T follicular helper cell (primary cell): ENCODE measurements at regions not wholly inside any gene's neighbourhood (a gene's known extent, or its start where the extent isn't known, plus 50 kb on each side); places are given as distances from the start of the nearest gene placed in this dataset.

Experiments used
- DNase-seq: peaks from one replicate; pipeline ENCODE4 v3.0.0-alpha.2; 2020; ENCODE audit warnings: low read depth

DNA sequence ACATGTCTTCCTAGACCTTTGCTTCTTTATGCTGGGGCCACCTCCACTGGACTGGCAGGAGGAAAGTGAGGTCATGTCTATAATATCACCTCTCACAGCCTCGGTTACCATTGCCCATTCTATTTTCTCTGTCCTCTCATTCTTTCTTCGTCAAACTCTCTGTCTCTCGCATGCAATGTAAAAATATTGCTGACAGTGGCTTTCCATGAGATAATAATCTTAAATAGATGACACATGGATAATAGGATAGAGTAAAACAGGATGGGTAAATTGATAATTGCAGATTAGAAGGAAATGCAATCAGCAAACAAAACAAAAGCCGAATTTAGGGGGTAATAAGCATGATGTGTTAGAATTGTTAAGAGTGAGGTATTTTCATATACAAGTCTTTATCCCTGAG is 215.7 kb upstream of the PARD3B start:
- DNase-seq = no peak

GRCh38 chr2:204331180-204331579 is 214.1 kb upstream of the PARD3B start:
- DNase-seq = no peak

DNA sequence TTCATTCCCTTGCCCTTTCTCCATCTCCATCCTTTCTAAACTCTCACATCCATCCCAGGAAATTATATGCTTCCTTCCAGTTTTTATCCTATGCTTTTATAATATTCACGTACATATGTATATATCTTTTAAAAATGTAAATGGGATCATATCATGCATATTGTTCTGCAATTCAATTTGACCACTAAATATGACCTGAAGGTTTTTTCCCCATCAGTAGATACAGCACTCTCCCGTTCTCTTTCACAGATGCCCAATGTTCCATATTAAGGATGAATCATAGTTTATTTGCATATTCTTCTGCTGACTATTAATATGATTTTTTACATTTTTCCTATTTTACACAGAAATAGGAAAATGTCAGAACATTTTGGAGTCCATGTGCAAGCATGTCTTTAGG is 213.3 kb upstream of the PARD3B start:
- DNase-seq = no peak

GRCh38 chr2:204332706-204333105 is 212.6 kb upstream of the PARD3B start:
- DNase-seq = no peak

DNA sequence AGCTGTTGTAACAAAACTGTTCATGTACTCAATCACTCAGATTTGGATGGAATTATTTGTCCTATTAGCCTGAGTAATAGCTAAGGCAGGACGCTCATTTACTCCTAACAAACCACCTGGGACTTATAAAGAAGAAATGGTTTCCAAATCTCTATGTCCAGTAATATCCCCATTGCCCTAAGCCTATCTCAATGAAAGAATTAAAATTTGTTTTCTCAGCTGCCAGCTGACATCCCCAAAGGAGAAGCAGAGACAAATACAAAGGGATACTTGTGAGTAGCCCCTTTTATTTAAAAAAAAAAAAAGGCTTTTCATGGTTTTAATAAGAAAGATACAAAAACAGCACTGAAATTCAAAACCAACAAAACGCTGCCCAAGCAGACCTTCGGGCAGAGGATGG is 211.4 kb upstream of the PARD3B start:
- DNase-seq = no peak

- no peak for DNase-seq
These were observed 209.7 kb upstream of the PARD3B start for GRCh38 chr2:204335451-204336058.

GRCh38 chr2:204336153-204336744 is 209.0 kb upstream of the PARD3B start:
- no peak for DNase-seq

DNA sequence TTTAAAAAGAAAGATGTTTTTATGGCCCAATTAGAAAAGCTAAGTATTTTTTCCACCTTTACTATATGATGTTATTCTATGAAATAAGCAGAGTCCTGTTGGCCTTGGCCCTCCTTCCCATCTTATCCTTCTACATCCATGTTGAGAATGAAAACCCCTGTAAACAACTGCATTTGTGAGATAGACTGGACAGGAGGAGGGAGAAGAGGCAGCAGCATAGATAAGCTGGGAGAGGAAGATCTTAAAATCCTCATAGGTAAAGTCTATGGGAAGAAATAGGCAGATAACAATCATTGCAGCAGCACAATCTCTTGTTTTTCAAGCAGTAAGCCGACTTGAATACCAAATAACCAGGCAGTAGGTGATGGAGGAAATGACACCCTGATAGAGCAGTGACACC is 207.6 kb upstream of the PARD3B start:
- no peak for DNase-seq

GRCh38 chr2:204339212-204339715 is 206.0 kb upstream of the PARD3B start:
- no peak for DNase-seq

DNA sequence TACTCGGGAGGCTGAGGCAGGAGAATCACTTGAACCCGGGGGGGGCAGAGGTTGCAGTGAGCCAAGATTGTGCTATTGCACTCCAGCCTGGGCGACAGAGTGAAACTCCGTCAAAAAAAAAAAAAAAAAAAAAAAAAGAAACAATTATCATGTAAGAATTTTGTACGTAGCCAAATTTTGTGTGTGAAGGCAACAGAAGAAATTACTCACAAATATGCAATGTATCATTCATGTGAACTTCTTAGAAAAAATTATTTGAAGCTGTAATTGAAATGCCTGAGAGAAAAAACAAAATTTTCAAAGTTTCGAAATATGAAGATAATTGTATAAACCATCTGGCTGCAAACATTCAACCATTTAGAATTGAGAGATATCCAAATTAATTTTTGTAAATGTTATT is 204.8 kb upstream of the PARD3B start:
- DNase-seq = no peak

DNA sequence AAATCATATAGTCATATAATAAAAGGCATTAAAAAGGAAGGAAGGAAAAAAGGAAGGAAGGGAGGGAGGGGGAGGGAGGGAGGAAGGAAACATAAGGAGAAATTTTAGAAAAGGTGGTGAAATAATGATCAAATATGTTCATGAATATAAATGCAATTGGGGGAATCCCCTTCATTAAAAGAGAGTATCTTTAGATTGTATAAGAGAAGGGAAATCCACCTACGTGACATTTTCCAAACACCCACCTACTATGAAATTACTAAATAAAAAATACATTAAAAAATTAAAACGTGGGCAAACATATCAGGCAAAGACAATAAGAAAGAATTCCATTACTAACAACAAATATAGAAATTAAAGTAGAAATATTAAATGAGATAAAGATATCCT is 203.4 kb upstream of the PARD3B start:
- no peak for DNase-seq

DNA sequence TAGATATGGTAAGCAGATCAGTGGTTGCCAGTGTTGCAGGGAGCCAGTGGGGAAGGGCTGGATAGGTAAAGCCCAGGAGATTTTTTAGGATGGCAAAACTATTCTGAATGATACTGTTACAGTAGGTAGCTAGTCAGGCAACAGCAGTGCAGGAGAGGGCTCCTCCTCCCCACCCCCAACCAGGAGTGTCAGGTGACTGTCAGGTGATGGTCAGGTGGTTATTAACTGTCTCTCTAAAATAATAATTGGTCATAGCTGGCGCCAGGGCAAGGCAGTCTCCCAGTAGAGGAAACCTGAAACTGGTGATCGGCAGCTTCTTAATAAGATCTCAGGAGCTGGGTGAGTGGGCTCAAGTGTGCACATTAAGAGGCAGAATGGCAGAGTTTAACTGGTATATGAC is 201.6 kb upstream of the PARD3B start:
- no peak for DNase-seq

DNA sequence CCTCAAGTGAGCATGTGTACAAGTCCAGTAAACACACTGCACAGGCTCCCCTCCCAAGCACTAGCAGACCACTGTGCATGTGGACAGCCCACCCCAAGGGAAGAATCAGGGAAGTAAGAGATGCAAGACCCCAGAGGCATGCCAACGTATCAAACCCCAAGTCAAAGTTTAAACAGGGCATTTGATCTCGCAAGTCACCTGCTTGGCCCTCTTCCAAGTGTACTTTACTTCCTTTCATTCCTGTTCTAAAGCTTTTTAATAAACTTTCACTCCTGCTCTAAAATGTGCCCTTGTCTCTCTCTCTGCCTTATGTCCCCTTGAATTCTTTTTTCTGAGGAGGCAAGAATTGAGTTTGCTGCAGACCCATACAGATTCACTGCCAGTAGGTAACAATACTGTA is 201.2 kb upstream of the PARD3B start:
- no peak for DNase-seq

DNA sequence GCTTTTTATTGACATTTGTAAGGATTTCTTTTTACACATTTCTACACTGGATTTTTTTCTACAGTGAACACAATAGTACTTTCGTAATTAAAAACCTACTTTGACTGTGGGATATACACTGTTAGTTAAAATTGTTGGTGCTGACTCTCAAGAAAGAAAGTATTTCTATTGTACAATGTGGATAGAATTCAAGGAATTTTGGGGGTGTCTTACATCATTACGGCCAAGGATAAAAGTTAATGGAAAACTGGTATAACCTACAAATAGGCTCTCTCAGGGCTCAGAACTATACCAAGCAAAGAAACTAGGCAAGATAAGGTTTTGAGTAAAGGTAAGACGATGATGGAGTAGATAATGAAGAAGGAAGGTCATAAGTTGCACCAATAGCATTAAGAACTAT is 198.4 kb upstream of the PARD3B start:
- no peak for DNase-seq

DNA sequence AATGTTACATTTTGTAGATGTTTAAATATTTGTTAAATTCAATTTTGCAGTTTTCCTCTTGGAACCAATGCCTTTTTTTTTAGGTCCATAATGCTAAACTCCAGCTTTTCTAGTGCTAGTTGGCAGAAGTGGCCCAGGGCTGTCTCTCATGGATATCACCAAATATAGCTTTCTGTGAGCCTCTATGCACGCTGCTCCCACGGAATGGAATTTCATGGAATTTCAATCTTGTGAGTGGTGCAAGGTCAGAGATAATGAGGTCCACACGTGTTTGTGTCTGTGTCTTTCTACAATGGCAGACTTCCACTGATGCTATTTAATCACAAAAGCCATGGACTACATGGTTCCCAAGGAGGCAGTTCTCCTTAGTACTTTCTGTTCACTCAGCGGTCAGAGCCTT is 191.5 kb upstream of the PARD3B start:
- DNase-seq = no peak

- DNase-seq = no peak
These were observed 190.8 kb upstream of the PARD3B start for GRCh38 chr2:204354442-204354856.

- no peak for DNase-seq
These were observed 189.6 kb upstream of the PARD3B start for GRCh38 chr2:204355688-204356087.

DNA sequence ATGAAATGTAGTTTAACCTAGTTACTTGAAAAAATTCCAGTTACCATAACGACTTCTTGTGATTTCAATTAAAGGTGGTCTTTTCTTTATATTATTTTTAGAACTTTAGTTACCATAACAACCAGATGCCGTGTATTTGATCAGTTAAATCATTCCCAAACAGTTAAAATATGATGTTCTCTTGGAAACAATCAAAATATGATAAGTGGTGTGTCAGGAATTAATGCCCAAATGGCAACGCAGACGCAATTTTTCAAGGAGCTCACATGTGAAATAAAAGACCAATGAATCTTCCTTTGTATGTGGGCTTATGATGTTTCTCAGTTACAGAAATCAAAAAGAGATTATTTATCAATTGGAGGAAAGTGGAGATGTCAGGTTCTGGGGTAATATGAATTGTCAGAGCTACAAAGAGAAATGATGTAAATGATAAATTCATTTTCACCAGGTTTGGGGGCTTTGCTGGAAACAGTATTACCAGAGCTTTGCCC is 189.1 kb upstream of the PARD3B start:
- no peak for DNase-seq

DNA sequence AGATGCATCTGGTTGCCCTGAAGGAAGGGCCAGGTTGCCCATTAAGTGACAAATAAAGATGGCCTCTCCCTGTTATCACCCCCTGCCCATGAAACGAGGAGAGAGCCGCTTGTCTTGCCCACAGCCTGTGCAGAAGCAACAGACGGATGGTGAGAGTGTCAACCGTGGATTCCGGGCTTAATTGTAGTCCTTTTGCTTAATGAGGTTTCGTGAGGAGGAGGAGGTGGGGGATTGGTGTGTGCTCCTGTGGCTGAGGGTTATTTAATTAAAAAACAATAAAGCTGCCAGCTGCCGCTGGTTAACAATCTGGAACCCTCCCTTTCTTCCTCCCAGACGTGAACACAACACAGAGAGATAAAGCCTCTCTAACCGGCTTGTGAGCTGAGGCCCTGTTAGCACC is 188.0 kb upstream of the PARD3B start:
- no peak for DNase-seq

DNA sequence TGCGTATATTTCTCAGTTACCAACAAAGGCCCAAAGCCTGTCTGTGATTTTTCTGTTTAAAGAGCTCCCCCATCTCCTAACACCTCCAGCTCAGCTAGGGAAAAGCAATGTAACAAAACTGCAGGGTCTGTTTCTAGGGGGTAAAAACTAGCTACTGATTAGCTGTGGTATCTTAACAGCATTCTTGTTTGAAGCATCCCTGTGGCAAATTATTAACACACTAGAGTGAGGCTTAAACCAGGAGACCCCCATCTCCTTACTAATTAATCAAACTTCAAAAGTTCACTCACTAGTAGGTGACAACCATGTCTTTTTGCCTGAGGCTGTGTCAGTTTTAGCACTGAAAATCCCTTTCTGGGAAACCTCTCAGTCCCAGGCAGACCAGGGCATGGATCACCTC is 186.2 kb upstream of the PARD3B start:
- DNase-seq = no peak

DNA sequence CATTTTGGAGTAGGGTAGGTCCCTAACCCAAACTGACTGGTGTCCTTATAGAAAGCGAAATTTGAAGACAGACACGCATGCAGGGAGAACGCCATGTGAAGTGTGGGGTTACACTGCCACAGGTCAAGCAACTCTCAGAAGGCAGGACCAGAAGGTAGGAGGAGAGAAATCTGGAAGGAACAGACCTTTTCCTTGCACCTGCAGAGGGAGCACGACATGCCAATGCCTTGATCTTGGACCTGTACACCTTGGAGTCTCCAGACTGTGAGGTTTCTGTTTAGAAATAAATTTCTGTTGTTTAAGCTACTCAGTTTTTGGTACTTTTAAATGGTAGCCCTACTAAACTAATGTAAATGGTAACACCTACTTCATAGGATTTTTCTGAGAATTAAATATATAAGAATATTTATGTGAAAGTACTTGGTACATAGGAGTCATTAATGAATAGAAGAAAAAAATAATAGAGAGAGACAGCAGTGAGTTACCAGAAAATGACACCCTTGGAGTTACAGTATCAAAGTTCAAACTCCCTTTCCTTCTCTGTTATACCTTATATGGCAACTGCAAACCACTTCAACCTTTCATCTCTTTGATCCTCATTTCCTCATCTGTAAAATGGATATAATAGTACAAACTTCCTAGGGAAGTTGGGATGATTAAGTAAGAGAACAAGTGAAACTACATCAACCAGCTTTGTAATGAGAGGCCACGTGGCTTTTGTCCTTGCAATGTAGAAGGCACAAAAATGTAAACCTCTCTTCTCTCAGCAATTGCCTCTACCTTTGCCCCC is 184.9 kb upstream of the PARD3B start:
- no peak for DNase-seq

GRCh38 chr2:204361738-204362137 is 183.5 kb upstream of the PARD3B start:
- DNase-seq = no peak

GRCh38 chr2:204362581-204362980 is 182.7 kb upstream of the PARD3B start:
- no peak for DNase-seq
